ENCODE measurements at regions not wholly inside any gene's neighbourhood (a gene's known extent, or its start where the extent isn't known, plus 50 kb on each side); places are given as distances from the start of the nearest gene placed in this dataset.

DNA sequence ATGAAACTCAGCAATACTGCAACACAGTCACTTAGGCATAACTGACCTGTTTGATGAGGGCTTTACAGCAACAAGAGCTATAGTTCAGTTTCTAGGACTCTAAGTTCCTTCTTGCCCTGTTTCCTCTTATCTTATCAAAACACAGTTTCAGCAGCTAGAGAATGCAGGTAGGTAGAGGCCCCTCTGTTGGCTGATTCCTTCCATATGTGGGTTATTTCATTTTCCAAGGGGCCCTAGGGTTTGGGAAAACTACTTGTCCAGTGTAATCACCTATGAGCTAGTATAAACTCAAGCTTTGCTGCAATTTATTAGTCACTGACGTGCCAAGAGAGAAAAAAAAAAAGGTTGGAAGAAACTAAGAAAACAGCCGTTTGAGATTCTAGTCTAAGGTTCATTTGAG, 607.7 kb upstream of the USP24 start:
- TF ChIP-seq, protein P1, sequence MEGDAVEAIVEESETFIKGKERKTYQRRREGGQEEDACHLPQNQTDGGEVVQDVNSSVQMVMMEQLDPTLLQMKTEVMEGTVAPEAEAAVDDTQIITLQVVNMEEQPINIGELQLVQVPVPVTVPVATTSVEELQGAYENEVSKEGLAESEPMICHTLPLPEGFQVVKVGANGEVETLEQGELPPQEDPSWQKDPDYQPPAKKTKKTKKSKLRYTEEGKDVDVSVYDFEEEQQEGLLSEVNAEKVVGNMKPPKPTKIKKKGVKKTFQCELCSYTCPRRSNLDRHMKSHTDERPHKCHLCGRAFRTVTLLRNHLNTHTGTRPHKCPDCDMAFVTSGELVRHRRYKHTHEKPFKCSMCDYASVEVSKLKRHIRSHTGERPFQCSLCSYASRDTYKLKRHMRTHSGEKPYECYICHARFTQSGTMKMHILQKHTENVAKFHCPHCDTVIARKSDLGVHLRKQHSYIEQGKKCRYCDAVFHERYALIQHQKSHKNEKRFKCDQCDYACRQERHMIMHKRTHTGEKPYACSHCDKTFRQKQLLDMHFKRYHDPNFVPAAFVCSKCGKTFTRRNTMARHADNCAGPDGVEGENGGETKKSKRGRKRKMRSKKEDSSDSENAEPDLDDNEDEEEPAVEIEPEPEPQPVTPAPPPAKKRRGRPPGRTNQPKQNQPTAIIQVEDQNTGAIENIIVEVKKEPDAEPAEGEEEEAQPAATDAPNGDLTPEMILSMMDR (IDR thresholded peaks at IDR 0.05) = no peak
- peaks cover 5% of the 10 kb centered on the region for H3K36me3 Mint-ChIP-seq (ENCODE audit: low read depth)
- H3K27me3 Mint-ChIP-seq (ENCODE audit: insufficient read depth) = no peaks in the 10 kb centered on the region; the same call in 1 of the 2 replicates
- H3K4me3 Mint-ChIP-seq = no peak overlapping the region
- peaks cover 48% of the 10 kb centered on the region for H3K4me1 Mint-ChIP-seq (ENCODE audit: low read depth)
- H3K27ac Mint-ChIP-seq = peak overlapping the region; percentile 31; the same call in 1 of the 2 replicates
- H3K9me3 Mint-ChIP-seq = peaks cover 4% of the 10 kb centered on the region; the same call in 1 of the 2 replicates
- DNase-seq = no peak

DNA sequence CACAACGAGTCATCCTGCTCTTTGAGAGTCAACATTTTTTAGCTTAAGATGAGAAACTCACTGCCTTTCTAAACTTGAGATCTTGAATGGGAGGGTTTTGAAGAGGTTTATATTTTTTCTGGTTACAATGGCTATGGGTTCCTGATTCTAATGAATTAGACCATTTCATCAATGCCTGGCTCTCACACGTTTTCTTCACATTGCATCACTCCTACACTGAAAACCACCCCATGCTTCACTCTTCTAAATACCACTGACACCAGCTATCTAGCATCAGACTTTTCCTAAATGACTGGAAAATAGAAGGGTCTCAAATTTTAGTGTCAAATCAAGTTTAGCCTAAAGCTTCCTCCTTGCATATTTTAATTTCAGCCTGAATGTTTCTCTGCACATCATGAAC, 606.1 kb upstream of the USP24 start:
- no peaks in the 10 kb centered on the region for H3K36me3 Mint-ChIP-seq (ENCODE audit: low read depth)
- H3K27ac Mint-ChIP-seq = no peak overlapping the region
- no peak overlapping the region for H3K4me3 Mint-ChIP-seq
- DNase-seq = no peak
- H3K9me3 Mint-ChIP-seq = no peaks in the 10 kb centered on the region
- H3K27me3 Mint-ChIP-seq (ENCODE audit: insufficient read depth) = no peaks in the 10 kb centered on the region; the same call in 1 of the 2 replicates
- TF ChIP-seq, protein P1 (IDR thresholded peaks at IDR 0.05) = no peak
- peaks cover 31% of the 10 kb centered on the region for H3K4me1 Mint-ChIP-seq (ENCODE audit: low read depth)

DNA sequence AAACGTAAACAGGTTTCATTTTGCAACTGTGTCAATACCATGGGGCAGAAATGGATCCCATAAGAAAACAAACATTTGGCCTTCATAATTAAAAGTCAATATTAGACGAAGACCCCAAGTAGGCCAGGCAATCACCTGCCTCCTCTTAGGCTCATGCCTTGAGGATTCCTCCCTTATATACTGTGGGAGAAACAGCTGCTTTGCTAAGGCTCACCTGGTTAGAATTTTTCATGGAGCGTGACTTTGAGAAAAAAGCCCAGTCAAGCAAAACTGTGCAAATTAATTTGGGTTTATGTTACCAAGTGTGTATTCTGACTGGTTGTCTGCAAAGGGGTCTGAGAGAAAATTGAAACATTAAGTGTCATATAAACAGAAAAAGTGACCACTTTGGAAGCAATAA, 605.3 kb upstream of the USP24 start:
- Mint-ChIP-seq H3K27ac (no peak overlapping the region), H3K36me3 (ENCODE audit: low read depth) (no peaks in the 10 kb centered on the region), H3K4me1 (ENCODE audit: low read depth) (peaks cover 24% of the 10 kb centered on the region), H3K27me3 (ENCODE audit: insufficient read depth) (no peaks in the 10 kb centered on the region), H3K4me3 (no peak overlapping the region), H3K9me3 (no peaks in the 10 kb centered on the region)
- DNase-seq = no peak
- TF ChIP-seq, protein P1 (IDR thresholded peaks at IDR 0.05) = no peak

DNA sequence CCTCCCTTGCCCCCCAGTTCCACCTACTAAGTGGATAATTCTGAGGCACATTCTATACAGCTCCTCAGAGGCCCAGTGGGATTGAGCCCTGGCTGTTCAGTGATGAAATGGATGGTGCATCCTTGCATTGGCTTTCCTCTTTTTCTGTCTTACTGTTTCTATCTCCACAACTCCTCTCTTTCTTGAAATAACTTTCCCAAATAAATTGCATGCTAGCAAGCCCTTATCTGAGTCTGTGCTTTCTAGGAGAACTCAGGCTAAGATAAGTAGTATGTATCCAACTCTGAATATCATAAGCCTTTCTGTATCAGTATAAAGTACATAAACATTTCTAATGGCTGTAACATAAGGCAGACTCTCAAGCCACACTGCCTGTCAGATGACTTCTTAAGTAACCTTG, 603.8 kb upstream of the USP24 start:
- DNase-seq = no peak
- peaks cover 17% of the 10 kb centered on the region for H3K4me1 Mint-ChIP-seq (ENCODE audit: low read depth)
- no peak overlapping the region for H3K4me3 Mint-ChIP-seq
- no peaks in the 10 kb centered on the region for H3K36me3 Mint-ChIP-seq (ENCODE audit: low read depth)
- no peak overlapping the region for H3K27ac Mint-ChIP-seq
- TF ChIP-seq, protein P1 (IDR thresholded peaks at IDR 0.05) = no peak
- H3K27me3 Mint-ChIP-seq (ENCODE audit: insufficient read depth) = no peaks in the 10 kb centered on the region
- no peaks in the 10 kb centered on the region for H3K9me3 Mint-ChIP-seq

DNA sequence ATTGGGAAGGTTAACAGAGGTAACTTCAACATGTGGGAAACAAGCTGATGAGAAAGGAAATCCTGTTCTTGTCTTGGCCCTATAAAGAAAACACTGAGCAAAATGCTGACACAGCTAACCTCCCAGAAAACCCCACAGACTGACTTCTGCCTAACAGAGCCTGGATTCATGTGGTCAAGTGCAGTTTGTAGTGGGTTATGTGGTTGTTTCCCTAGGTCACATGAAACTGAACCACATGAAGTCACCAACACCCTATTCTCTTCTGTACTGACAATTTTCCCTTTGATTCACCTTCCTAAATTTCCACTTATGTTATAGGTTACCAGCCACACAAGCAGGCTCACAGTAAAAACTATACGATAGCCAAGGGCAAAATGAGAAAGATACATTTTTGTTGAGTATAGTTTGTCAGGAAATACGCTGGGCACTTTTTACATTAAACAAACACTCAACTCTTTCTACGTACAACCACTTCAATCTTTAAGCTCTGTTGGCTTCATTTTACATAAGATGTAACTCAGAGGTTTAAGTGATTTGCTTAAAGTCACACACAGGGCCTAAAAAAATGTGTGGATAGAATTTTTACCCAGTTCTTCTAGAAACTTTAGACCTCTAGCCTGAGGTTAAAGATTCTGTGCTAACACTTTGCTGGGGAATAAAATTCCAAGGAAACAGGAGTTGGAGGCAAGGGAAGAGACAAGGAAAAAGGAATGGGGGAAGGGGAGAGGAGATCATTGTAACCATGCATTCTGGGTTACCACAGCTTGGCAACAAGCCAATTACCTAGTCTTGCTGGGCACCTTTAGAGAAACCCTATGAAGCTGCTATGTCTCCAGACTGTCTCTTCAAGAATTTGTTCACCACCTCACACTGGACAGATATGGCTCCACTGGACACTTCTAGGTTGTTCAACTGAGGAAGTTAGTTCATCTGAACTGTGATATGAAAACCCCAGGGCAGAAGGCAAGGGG, 601.6 kb upstream of the USP24 start:
- Mint-ChIP-seq H3K27ac (no peak overlapping the region), H3K27me3 (ENCODE audit: insufficient read depth) (no peaks in the 10 kb centered on the region), H3K4me3 (no peak overlapping the region), H3K4me1 (ENCODE audit: low read depth) (peaks cover 10% of the 10 kb centered on the region), H3K9me3 (no peaks in the 10 kb centered on the region), H3K36me3 (ENCODE audit: low read depth) (no peaks in the 10 kb centered on the region)
- DNase-seq = no peak
- TF ChIP-seq, protein P1 (IDR thresholded peaks at IDR 0.05) = no peak
